IMR-90 (cell line): ENCODE measurements at regions not wholly inside any gene's neighbourhood (a gene's known extent, or its start where the extent isn't known, plus 50 kb on each side); places are given as distances from the start of the nearest gene placed in this dataset.
"Not testable (repeated sequence)": the region's sequence is repeated elsewhere in the genome, so short reads cannot be mapped to it uniquely, and the experiment has no call there.

Experiments used
- ATAC-seq: fragments of 200-7000 bp; cut with Tn5 transposase; 2 replicates; pipeline ENCODE4 v1.9.1; 2020; ENCODE audit warnings: low read depth, mild to moderate bottlenecking, moderate library complexity
- BruUV-seq: library from RNA; stranded (reverse); fragments of 400-500 nt; replicated peaks from 2 replicates; lab custom pipeline; 2021; lab: Mats Ljungman, UMichigan
- CTCF ChIA-PET: fragments of 300-600 bp; formaldehyde crosslinking; extraction: SDS; loops from one replicate; lab custom pipeline; 2021; ENCODE audit warnings: antibody characterized with exemption; lab: Yijun Ruan, JAX
- POLR2A ChIA-PET: fragments of 300-600 bp; sonication (Branson Sonifier 250); formaldehyde crosslinking; loops from one replicate; lab custom pipeline; 2022; ENCODE audit warnings: antibody characterized with exemption; ENCODE audit not compliant: unreplicated experiment; lab: Charles Lee
- DNase-seq: peaks from one replicate; pipeline ENCODE4 v3.0.0; 2013
- H2AFZ ChIP-seq: replicated peaks from 2 replicates; pipeline ENCODE3; 2013; ENCODE audit warnings: low read length, mild to moderate bottlenecking; ENCODE audit not compliant: poor library complexity
- H2AK5ac ChIP-seq: 2 replicates; pipeline ENCODE4 v1.6.1; 2013; ENCODE audit warnings: low read depth, low read length, inconsistent platforms
- H2AK9ac ChIP-seq: replicated peaks from 2 replicates; pipeline ENCODE3; 2013; ENCODE audit warnings: mild to moderate bottlenecking, low read depth, low read length, moderate library complexity; ENCODE audit not compliant: poor library complexity
- H2BK120ac ChIP-seq: 2 replicates; pipeline ENCODE4 v1.6.1; 2013; ENCODE audit warnings: low read depth, low read length, inconsistent platforms
- H2BK15ac ChIP-seq: 3 replicates; pipeline ENCODE4 v1.6.1; 2013; ENCODE audit warnings: low read depth, low read length, inconsistent platforms
- H2BK20ac ChIP-seq: 2 replicates; pipeline ENCODE4 v1.6.1; 2013; ENCODE audit warnings: low read depth, mild to moderate bottlenecking, inconsistent platforms, low read length, moderate library complexity
- H2BK5ac ChIP-seq: 2 replicates; pipeline ENCODE4 v1.6.1; 2013; ENCODE audit warnings: mild to moderate bottlenecking, low read depth, low read length, inconsistent platforms; ENCODE audit not compliant: poor library complexity, severe bottlenecking
- H3K14ac ChIP-seq: replicated peaks from 2 replicates; pipeline ENCODE4 v1.6.1; 2013; ENCODE audit warnings: low read depth, low read length, inconsistent platforms
- H3K18ac ChIP-seq: 2 replicates; pipeline ENCODE4 v1.6.1; 2013; ENCODE audit warnings: low read depth, low read length, control low read depth
- H3K23ac ChIP-seq: 2 replicates; pipeline ENCODE4 v1.6.1; 2013; ENCODE audit warnings: low read depth, low read length, inconsistent platforms
- H3K27ac ChIP-seq: 2 replicates; pipeline ENCODE4 v1.5.1; 2013; ENCODE audit warnings: mild to moderate bottlenecking, control low read depth, low read length; ENCODE audit not compliant: insufficient read depth
- H3K27me3 ChIP-seq: 2 replicates; pipeline ENCODE4 v1.6.1; 2013; ENCODE audit warnings: low read length; ENCODE audit not compliant: control insufficient read depth, insufficient read depth
- H3K36me3 ChIP-seq: 2 replicates; pipeline ENCODE4 v1.6.1; 2013; ENCODE audit warnings: low read length, mixed read lengths; ENCODE audit not compliant: control insufficient read depth, insufficient read depth
- H3K4ac ChIP-seq: 2 replicates; pipeline ENCODE4 v1.6.1; 2013; ENCODE audit warnings: low read depth, low read length, inconsistent platforms
- H3K4me1 ChIP-seq: 2 replicates; pipeline ENCODE4 v1.6.1; 2013; ENCODE audit warnings: low read length, mixed read lengths; ENCODE audit not compliant: control insufficient read depth, insufficient read depth
- H3K4me2 ChIP-seq: 2 replicates; pipeline ENCODE4 v1.6.1; 2013; ENCODE audit warnings: low read depth, mild to moderate bottlenecking, control low read depth, low read length, moderate library complexity
- H3K4me3 ChIP-seq: 2 replicates; pipeline ENCODE4 v1.5.1; 2013; ENCODE audit warnings: low read depth, mild to moderate bottlenecking, control low read depth, low read length, moderate library complexity; ENCODE audit not compliant: insufficient read depth
- H3K56ac ChIP-seq: 2 replicates; pipeline ENCODE4 v1.6.1; 2013; ENCODE audit warnings: low read length, inconsistent platforms; ENCODE audit not compliant: insufficient read depth; ENCODE audit errors: extremely low read depth
- H3K79me1 ChIP-seq, 2 experiments: 2 replicates each; pipeline ENCODE4 v1.6.1; 2013; ENCODE audit warnings: low read length in 2 of 2, inconsistent platforms in 1 of 2, low read depth in 1 of 2
- H3K9ac ChIP-seq: 2 replicates; pipeline ENCODE4 v1.6.1; 2013; ENCODE audit warnings: low read depth, low read length, control low read depth
- H3K9me1 ChIP-seq: 2 replicates; pipeline ENCODE4 v1.6.1; 2013; ENCODE audit warnings: low read length, inconsistent platforms; ENCODE audit not compliant: insufficient read depth
- H3K9me3 ChIP-seq: 2 replicates; pipeline ENCODE4 v1.6.1; 2013; ENCODE audit warnings: low read length; ENCODE audit not compliant: control insufficient read depth, insufficient read depth
- H4K20me1 ChIP-seq: 2 replicates; pipeline ENCODE4 v1.6.1; 2013; ENCODE audit warnings: low read length, inconsistent platforms; ENCODE audit not compliant: insufficient read depth
- H4K5ac ChIP-seq: 2 replicates; pipeline ENCODE4 v1.6.1; 2013; ENCODE audit warnings: mild to moderate bottlenecking, low read depth, low read length, control low read depth
- H4K8ac ChIP-seq, 2 experiments: 2 replicates each; pipeline ENCODE4 v1.6.1; 2013; ENCODE audit warnings: low read depth in 2 of 2, low read length in 2 of 2, control low read depth in 1 of 2, inconsistent platforms in 1 of 2
- H4K91ac ChIP-seq: 2 replicates; pipeline ENCODE4 v1.6.1; 2013; ENCODE audit warnings: low read depth, low read length, inconsistent platforms; ENCODE audit not compliant: insufficient read depth
- WGBS, 2 experiments: methylation state at CpG; one replicate each; pipeline versions ENCODE4 v1.1.5 to v1.1.7; 2013; ENCODE audit warnings: missing lambda C conversion rate in 2 of 2; ENCODE audit not compliant: insufficient read length in 1 of 2; ENCODE audit errors: extremely low coverage in 2 of 2; 5-methylcytosine and 5-hydroxymethylcytosine counted together
- dilution Hi-C: fragments of 300-500 bp; cut with HindIII; formaldehyde crosslinking; loops from one replicate; pipeline ENCODE4 v1.14.3; 2018; ENCODE audit warnings: low sequenced_read_pairs; ENCODE audit not compliant: unreplicated experiment
- in situ Hi-C: fragments of 300-500 bp; cut with MboI; formaldehyde crosslinking; loops from 3 replicates; pipeline ENCODE4 v1.14.3; 2019; ENCODE audit warnings: low sequenced_read_pairs, inconsistent platforms, mixed read lengths
- intact Hi-C: fragments of 100-400 bp; cut with micrococcal nuclease; formaldehyde crosslinking; loops from 2 replicates; pipeline ENCODE4 v1.10.0; 2022

DNA sequence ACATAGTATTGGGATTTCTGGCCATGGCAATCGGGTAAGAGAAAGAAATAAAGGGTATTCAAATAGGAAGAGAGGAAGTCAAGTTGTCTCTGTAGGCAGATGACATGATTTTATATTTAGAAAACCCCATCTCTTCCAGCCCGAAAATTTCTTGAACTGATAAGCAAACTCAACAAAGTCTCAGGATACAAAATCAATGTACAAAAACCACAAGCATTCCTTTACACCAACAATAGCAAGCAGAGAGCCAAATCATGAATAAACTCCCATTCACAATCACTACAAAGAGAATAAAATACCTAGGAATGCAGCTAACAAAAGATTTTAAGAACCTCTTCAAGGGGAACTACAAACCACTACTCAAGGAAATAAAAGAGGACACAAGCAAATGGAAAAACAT, 600.1 kb upstream of the EPHA5 start:
- H4K5ac ChIP-seq, intact Hi-C loops, H3K27me3 ChIP-seq, H3K4me3 ChIP-seq, H3K79me1 ChIP-seq, CTCF ChIA-PET, H2BK5ac ChIP-seq, H4K20me1 ChIP-seq, H3K9me3 ChIP-seq, H2BK15ac ChIP-seq, DNase-seq, H2AK5ac ChIP-seq, H4K8ac ChIP-seq, H2BK20ac ChIP-seq, H3K27ac ChIP-seq, BruUV-seq, H2BK120ac ChIP-seq, H3K14ac ChIP-seq, H3K9me1 ChIP-seq, dilution Hi-C loops, H3K4ac ChIP-seq, in situ Hi-C loops, H3K23ac ChIP-seq, H3K18ac ChIP-seq, H3K36me3 ChIP-seq, H2AK9ac ChIP-seq, POLR2A ChIA-PET, ATAC-seq, H3K56ac ChIP-seq, H2AFZ ChIP-seq, H3K4me1 ChIP-seq, H4K91ac ChIP-seq, H3K4me2 ChIP-seq, H3K9ac ChIP-seq: not testable (repeated sequence)
- no CpG with 5 or more reads among the region's 2 CpGs for WGBS, 2 experiments

DNA sequence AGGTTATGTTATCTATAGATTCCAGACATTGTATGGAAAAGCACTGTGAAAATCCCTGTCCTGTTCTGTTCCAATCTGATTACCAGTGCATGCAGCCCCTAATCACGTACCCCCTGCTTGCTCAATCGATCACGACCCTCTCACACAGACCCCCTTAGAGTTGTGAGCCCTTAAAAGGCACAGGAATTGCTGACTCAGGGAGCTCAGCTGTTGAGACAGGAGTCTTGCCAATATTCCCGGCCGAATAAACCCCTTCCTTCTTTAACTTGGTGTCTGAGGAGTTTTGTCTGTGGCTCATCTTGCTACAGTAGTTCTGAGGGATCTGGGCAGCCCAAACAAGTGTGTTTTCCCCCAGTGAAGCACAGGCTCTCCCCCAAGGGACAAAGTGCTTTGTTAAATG, 596.3 kb upstream of the EPHA5 start:
- H3K4ac ChIP-seq, H3K27ac ChIP-seq, H3K14ac ChIP-seq, H3K9me3 ChIP-seq, H3K4me3 ChIP-seq, CTCF ChIA-PET, H3K23ac ChIP-seq, H4K8ac ChIP-seq, H3K56ac ChIP-seq, H4K91ac ChIP-seq, DNase-seq, H3K4me1 ChIP-seq, dilution Hi-C loops, in situ Hi-C loops, H3K27me3 ChIP-seq, H3K9me1 ChIP-seq, H3K36me3 ChIP-seq, H2AFZ ChIP-seq, H4K5ac ChIP-seq, H2BK20ac ChIP-seq, ATAC-seq, H3K18ac ChIP-seq, H2BK5ac ChIP-seq, H3K4me2 ChIP-seq, H2BK15ac ChIP-seq, H3K9ac ChIP-seq, intact Hi-C loops, H4K20me1 ChIP-seq, BruUV-seq, H3K79me1 ChIP-seq, H2AK9ac ChIP-seq, H2AK5ac ChIP-seq, POLR2A ChIA-PET, H2BK120ac ChIP-seq: not testable (repeated sequence)
- WGBS, 2 experiments, result no CpG with 5 or more reads among the region's 5 CpGs
